ENCODE measurements at regions not wholly inside any gene's neighbourhood (a gene's known extent, or its start where the extent isn't known, plus 50 kb on each side); places are given as distances from the start of the nearest gene placed in this dataset.

- Histone ChIP-seq H4K20me1 (ENCODE audit: insufficient read depth) (no peaks in the 10 kb centered on the region), H2AFZ (ENCODE audit: low read depth) (no peak overlapping the region), H3K27me3 (ENCODE audit: insufficient read depth) (no peaks in the 10 kb centered on the region), H3K9ac (no peak overlapping the region), H3K4me3 (ENCODE audit: low read depth in 2 of 2, low read length in 1 of 2) (no peak overlapping the region), H3K4me1 (ENCODE audit: control insufficient read depth in 1 of 2, insufficient read depth in 2 of 2, low read depth in 1 of 2, low read length in 1 of 2) (no peaks in the 10 kb centered on the region), H3K79me2 (ENCODE audit: insufficient read depth) (no peaks in the 10 kb centered on the region), H3K9me3 (no peaks in the 10 kb centered on the region), H3K9me2 (no peaks in the 10 kb centered on the region), H3F3A (replicated peaks; ENCODE audit: insufficient read depth) (no peaks in the 10 kb centered on the region), H3K4me2 (no peak overlapping the region), H3K27ac (ENCODE audit: low read depth in 2 of 2, low read length in 1 of 2) (no peak overlapping the region), H3K36me3 (replicated peaks in 1 of 2; ENCODE audit: control insufficient read depth in 1 of 2, insufficient read depth in 2 of 2, low read length in 1 of 2) (no peaks in the 10 kb centered on the region)
- DNase-seq, result no peak
- ChIA-PET POLR2A (no interaction called here), CTCF (no interaction called here)
- WGBS (ENCODE audit: low lambda C conversion rate), result 4% methylated on average over 3 of the region's 3 CpGs
- TF ChIP-seq NRF1 (IDR thresholded peaks at IDR 0.05; ENCODE audit: low read depth, low read length), result no peak
- no peak for TF ChIP-seq IRF3 (IDR thresholded peaks at IDR 0.05; ENCODE audit: low read depth, low read length)
- no peak for TF ChIP-seq TAF1 (IDR thresholded peaks at IDR 0.05; ENCODE audit: borderline replicate concordance, low read depth, low read length)
- TF ChIP-seq POLR2AphosphoS5 (IDR thresholded peaks at IDR 0.05; ENCODE audit: low read depth, low read length), result no peak
- TF ChIP-seq JUND (IDR thresholded peaks at IDR 0.05), result no peak
- no peak for TF ChIP-seq EP300 (IDR thresholded peaks at IDR 0.05; ENCODE audit: borderline replicate concordance in 1 of 2, low read depth in 1 of 2, low read length in 1 of 2)
- no peak for TF ChIP-seq MEF2A (IDR thresholded peaks at IDR 0.05; ENCODE audit: borderline replicate concordance, low read depth)
- TF ChIP-seq SIN3A (IDR thresholded peaks at IDR 0.05; ENCODE audit: borderline replicate concordance, low read depth, low read length), result no peak
- TF ChIP-seq CHD2 (IDR thresholded peaks at IDR 0.05; ENCODE audit: low read length, partially characterized antibody), result no peak
- no peak for TF ChIP-seq EZH2phosphoT487 (IDR thresholded peaks at IDR 0.05; ENCODE audit: borderline replicate concordance, low read depth)
- no peak for TF ChIP-seq TEAD4 (IDR thresholded peaks at IDR 0.05; ENCODE audit: borderline replicate concordance, insufficient read depth)
Observed at GRCh38 chr2:34365932-34366331, 766.8 kb upstream of the FAM98A start.

- H3K4me2 ChIP-seq, result no peak overlapping the region
- H3K27ac ChIP-seq (ENCODE audit: low read depth in 2 of 2, low read length in 1 of 2), result no peak overlapping the region
- no peaks in the 10 kb centered on the region for H3K9me2 ChIP-seq
- POLR2A ChIA-PET, result no interaction called here
- no peak overlapping the region for H3K4me3 ChIP-seq (ENCODE audit: low read depth in 2 of 2, low read length in 1 of 2)
- H3K4me1 ChIP-seq (ENCODE audit: control insufficient read depth in 1 of 2, insufficient read depth in 2 of 2, low read depth in 1 of 2, low read length in 1 of 2), result no peaks in the 10 kb centered on the region
- no peaks in the 10 kb centered on the region for H3K9me3 ChIP-seq
- CTCF ChIA-PET, result no interaction called here
- DNase-seq, result no peak
- WGBS (ENCODE audit: low lambda C conversion rate), result 27% methylated on average over 2 of the region's 2 CpGs
- no peaks in the 10 kb centered on the region for H3F3A ChIP-seq (replicated peaks; ENCODE audit: insufficient read depth)
- no peaks in the 10 kb centered on the region for H3K79me2 ChIP-seq (ENCODE audit: insufficient read depth)
- no peaks in the 10 kb centered on the region for H4K20me1 ChIP-seq (ENCODE audit: insufficient read depth)
- H3K27me3 ChIP-seq (ENCODE audit: insufficient read depth), result no peaks in the 10 kb centered on the region
- H2AFZ ChIP-seq (ENCODE audit: low read depth), result no peak overlapping the region
- H3K36me3 ChIP-seq (replicated peaks in 1 of 2; ENCODE audit: control insufficient read depth in 1 of 2, insufficient read depth in 2 of 2, low read length in 1 of 2), result no peaks in the 10 kb centered on the region
- no peak overlapping the region for H3K9ac ChIP-seq
- no peak for TF ChIP-seq RAD21 (IDR thresholded peaks at IDR 0.05; ENCODE audit: low read length)
- TF ChIP-seq EZH2phosphoT487 (IDR thresholded peaks at IDR 0.05; ENCODE audit: borderline replicate concordance, low read depth), result no peak
- no peak for TF ChIP-seq JUND (IDR thresholded peaks at IDR 0.05)
- no peak for TF ChIP-seq MAX (IDR thresholded peaks at IDR 0.05; ENCODE audit: low read depth)
- no peak for TF ChIP-seq NRF1 (IDR thresholded peaks at IDR 0.05; ENCODE audit: low read depth, low read length)
- no peak for TF ChIP-seq TAF1 (IDR thresholded peaks at IDR 0.05; ENCODE audit: borderline replicate concordance, low read depth, low read length)
- no peak for TF ChIP-seq FOXJ3 (CRISPR knock-in tag; IDR thresholded peaks at IDR 0.05)
- TF ChIP-seq MXI1 (IDR thresholded peaks at IDR 0.05; ENCODE audit: low read depth, low read length), result no peak
- TF ChIP-seq FOSL2 (IDR thresholded peaks at IDR 0.05; ENCODE audit: borderline replicate concordance, low read depth), result no peak
- TF ChIP-seq USF2 (IDR thresholded peaks at IDR 0.05; ENCODE audit: borderline replicate concordance, low read depth, low read length), result no peak
- TF ChIP-seq RCOR1 (IDR thresholded peaks at IDR 0.05; ENCODE audit: low read length), result no peak
- TF ChIP-seq FOXM1 (IDR thresholded peaks at IDR 0.05; ENCODE audit: low read depth), result no peak
- no peak for TF ChIP-seq GATA2 (CRISPR knock-in tag; IDR thresholded peaks at IDR 0.05)
- no peak for TF ChIP-seq TEAD4 (IDR thresholded peaks at IDR 0.05; ENCODE audit: borderline replicate concordance, insufficient read depth)
- TF ChIP-seq IRF3 (IDR thresholded peaks at IDR 0.05; ENCODE audit: low read depth, low read length), result no peak
- TF ChIP-seq RFX5 (IDR thresholded peaks at IDR 0.05; ENCODE audit: low read length), result no peak
- no peak for TF ChIP-seq PBX3 (IDR thresholded peaks at IDR 0.05)
- no peak for TF ChIP-seq RXRA (IDR thresholded peaks at IDR 0.05; ENCODE audit: borderline replicate concordance, low read depth)
Observed at GRCh38 chr2:34365512-34365911, 766.4 kb upstream of the FAM98A start.

All from SK-N-SH (cell line).